ENCODE measurements at regions not wholly inside any gene's neighbourhood (a gene's known extent, or its start where the extent isn't known, plus 50 kb on each side); places are given as distances from the start of the nearest gene placed in this dataset.

GRCh38 chr15:81766829-81767475, 278.9 kb downstream of the MEX3B start:
- H3K27me3 ChIP-seq = no peaks in the 10 kb centered on the region
- no peak for TF ChIP-seq CTCF (IDR thresholded peaks at IDR 0.05; ENCODE audit: low read depth, low read length)
- no peaks in the 10 kb centered on the region for H3K4me1 ChIP-seq
- no peaks in the 10 kb centered on the region for H3K36me3 ChIP-seq
- no peak for DNase-seq
- H3K9me3 ChIP-seq = no peaks in the 10 kb centered on the region
- H3K4me3 ChIP-seq (ENCODE audit: low read depth, low read length) = no peak overlapping the region

- H3K36me3 ChIP-seq = no peaks in the 10 kb centered on the region
- no peaks in the 10 kb centered on the region for H3K4me1 ChIP-seq
- H3K27me3 ChIP-seq = no peaks in the 10 kb centered on the region
- no peak overlapping the region for H3K4me3 ChIP-seq (ENCODE audit: low read depth, low read length)
- no peaks in the 10 kb centered on the region for H3K9me3 ChIP-seq
- no peak for DNase-seq
- no peak for TF ChIP-seq CTCF (IDR thresholded peaks at IDR 0.05; ENCODE audit: low read depth, low read length)
Measured at GRCh38 chr15:81765816-81766215, 280.0 kb downstream of the MEX3B start.

GRCh38 chr15:81763304-81763703, 282.5 kb downstream of the MEX3B start:
- H3K27me3 ChIP-seq = no peaks in the 10 kb centered on the region
- no peaks in the 10 kb centered on the region for H3K9me3 ChIP-seq
- no peak for TF ChIP-seq CTCF (IDR thresholded peaks at IDR 0.05; ENCODE audit: low read depth, low read length)
- H3K4me3 ChIP-seq (ENCODE audit: low read depth, low read length) = no peak overlapping the region
- no peaks in the 10 kb centered on the region for H3K36me3 ChIP-seq
- no peak for DNase-seq
- H3K4me1 ChIP-seq = no peaks in the 10 kb centered on the region

GRCh38 chr15:81760686-81761085, 285.1 kb downstream of the MEX3B start:
- no peak for TF ChIP-seq CTCF (IDR thresholded peaks at IDR 0.05; ENCODE audit: low read depth, low read length)
- Histone ChIP-seq H3K4me1 (no peaks in the 10 kb centered on the region), H3K9me3 (no peaks in the 10 kb centered on the region), H3K4me3 (ENCODE audit: low read depth, low read length) (no peak overlapping the region), H3K27me3 (no peaks in the 10 kb centered on the region), H3K36me3 (no peaks in the 10 kb centered on the region)
- DNase-seq = no peak

- H3K9me3 ChIP-seq = no peaks in the 10 kb centered on the region
- DNase-seq = no peak
- no peak overlapping the region for H3K4me3 ChIP-seq (ENCODE audit: low read depth, low read length)
- no peaks in the 10 kb centered on the region for H3K36me3 ChIP-seq
- H3K4me1 ChIP-seq = peaks cover 12% of the 10 kb centered on the region
- no peaks in the 10 kb centered on the region for H3K27me3 ChIP-seq
- no peak for TF ChIP-seq CTCF (IDR thresholded peaks at IDR 0.05; ENCODE audit: low read depth, low read length)
Measured at GRCh38 chr15:81758818-81759284, 287.0 kb downstream of the MEX3B start.

- Histone ChIP-seq H3K4me1 (peaks cover 34% of the 10 kb centered on the region), H3K36me3 (no peaks in the 10 kb centered on the region), H3K9me3 (no peaks in the 10 kb centered on the region), H3K27me3 (no peaks in the 10 kb centered on the region), H3K4me3 (ENCODE audit: low read depth, low read length) (no peak overlapping the region)
- DNase-seq = no peak
- TF ChIP-seq CTCF (IDR thresholded peaks at IDR 0.05; ENCODE audit: low read depth, low read length) = no peak
Measured at GRCh38 chr15:81755626-81756025, 290.2 kb downstream of the MEX3B start.
